ENCODE measurements at regions not wholly inside any gene's neighbourhood (a gene's known extent, or its start where the extent isn't known, plus 50 kb on each side); places are given as distances from the start of the nearest gene placed in this dataset.

DNA sequence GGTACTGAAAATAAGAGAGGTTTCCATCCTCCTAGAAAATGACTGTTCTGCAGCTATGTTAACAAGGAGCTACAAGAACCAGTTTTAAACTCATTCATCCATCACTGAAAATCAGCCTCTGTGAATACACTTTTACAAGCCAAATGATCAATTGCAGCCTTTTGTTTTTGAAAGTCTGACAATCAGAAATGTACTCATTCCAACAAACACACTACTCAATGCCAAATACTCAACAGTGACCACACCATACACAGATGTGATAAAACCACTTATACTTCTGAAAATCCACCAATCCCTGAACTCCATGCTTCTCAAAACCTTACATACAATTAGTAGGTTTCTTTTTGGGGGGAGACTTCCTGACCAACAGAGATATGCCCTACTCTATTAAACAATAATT, 663.9 kb upstream of the CHAC2 start:
- H3K9me3 ChIP-seq (ENCODE audit: control insufficient read depth, low read length) = no peaks in the 10 kb centered on the region
- no peak overlapping the region for H3K9ac ChIP-seq (ENCODE audit: low read length)
- H3K36me3 ChIP-seq (ENCODE audit: control insufficient read depth, insufficient read depth, low read length, severe bottlenecking) = no peaks in the 10 kb centered on the region
- no peak for DNase-seq (ENCODE audit: low read depth)
- no peak overlapping the region for H3K4me3 ChIP-seq (ENCODE audit: low read length)
- no peaks in the 10 kb centered on the region for H3K4me1 ChIP-seq (ENCODE audit: control insufficient read depth, insufficient read depth, low read length)
- no peaks in the 10 kb centered on the region for H3K27me3 ChIP-seq (replicated peaks; ENCODE audit: control insufficient read depth, insufficient read depth, low read length)

GRCh38 chr2:53098696-53099078, 668.9 kb upstream of the CHAC2 start:
- Histone ChIP-seq H3K9me3 (ENCODE audit: control insufficient read depth, low read length) (no peaks in the 10 kb centered on the region), H3K4me3 (ENCODE audit: low read length) (no peak overlapping the region), H3K36me3 (ENCODE audit: control insufficient read depth, insufficient read depth, low read length, severe bottlenecking) (no peaks in the 10 kb centered on the region), H3K4me1 (ENCODE audit: control insufficient read depth, insufficient read depth, low read length) (no peaks in the 10 kb centered on the region), H3K9ac (ENCODE audit: low read length) (no peak overlapping the region), H3K27me3 (replicated peaks; ENCODE audit: control insufficient read depth, insufficient read depth, low read length) (no peaks in the 10 kb centered on the region)
- no peak for DNase-seq (ENCODE audit: low read depth)

- no peaks in the 10 kb centered on the region for H3K36me3 ChIP-seq (ENCODE audit: control insufficient read depth, insufficient read depth, low read length, severe bottlenecking)
- H3K4me1 ChIP-seq (ENCODE audit: control insufficient read depth, insufficient read depth, low read length) = no peaks in the 10 kb centered on the region
- no peak overlapping the region for H3K4me3 ChIP-seq (ENCODE audit: low read length)
- no peak for DNase-seq (ENCODE audit: low read depth)
- H3K27me3 ChIP-seq (replicated peaks; ENCODE audit: control insufficient read depth, insufficient read depth, low read length) = no peaks in the 10 kb centered on the region
- no peak overlapping the region for H3K9ac ChIP-seq (ENCODE audit: low read length)
- H3K9me3 ChIP-seq (ENCODE audit: control insufficient read depth, low read length) = peaks cover 2% of the 10 kb centered on the region
Observed at GRCh38 chr2:53096351-53096750, 671.3 kb upstream of the CHAC2 start.

GRCh38 chr2:53095664-53096063, 671.9 kb upstream of the CHAC2 start:
- Histone ChIP-seq H3K9ac (ENCODE audit: low read length) (no peak overlapping the region), H3K4me3 (ENCODE audit: low read length) (no peak overlapping the region), H3K4me1 (ENCODE audit: control insufficient read depth, insufficient read depth, low read length) (no peaks in the 10 kb centered on the region), H3K9me3 (ENCODE audit: control insufficient read depth, low read length) (peaks cover 2% of the 10 kb centered on the region), H3K36me3 (ENCODE audit: control insufficient read depth, insufficient read depth, low read length, severe bottlenecking) (no peaks in the 10 kb centered on the region), H3K27me3 (replicated peaks; ENCODE audit: control insufficient read depth, insufficient read depth, low read length) (no peaks in the 10 kb centered on the region)
- no peak for DNase-seq (ENCODE audit: low read depth)

- Histone ChIP-seq H3K4me1 (ENCODE audit: control insufficient read depth, insufficient read depth, low read length) (no peaks in the 10 kb centered on the region), H3K36me3 (ENCODE audit: control insufficient read depth, insufficient read depth, low read length, severe bottlenecking) (no peaks in the 10 kb centered on the region), H3K9me3 (ENCODE audit: control insufficient read depth, low read length) (peaks cover 2% of the 10 kb centered on the region)
Observed at GRCh38 chr2:53095227-53095626, 672.4 kb upstream of the CHAC2 start.

DNA sequence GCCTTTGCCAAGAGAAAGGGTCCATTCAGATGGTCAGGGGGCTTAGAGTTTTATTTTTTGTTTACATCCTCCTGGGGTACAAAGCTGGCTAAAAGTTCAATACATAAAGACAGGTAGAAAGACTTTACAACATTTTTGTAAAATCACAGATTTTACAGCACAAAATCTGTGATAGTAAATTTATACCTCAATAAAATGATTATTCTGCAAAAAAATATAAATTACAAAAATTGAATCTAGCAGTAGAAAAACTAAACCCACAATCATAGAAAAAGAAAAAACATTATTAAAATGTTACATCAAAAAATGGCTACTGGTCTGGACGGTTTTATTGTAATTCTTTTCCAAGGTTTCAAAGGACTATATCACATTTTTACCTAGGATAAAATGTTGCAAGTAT, 674.2 kb upstream of the CHAC2 start:
- peaks cover 2% of the 10 kb centered on the region for H3K9me3 ChIP-seq (ENCODE audit: control insufficient read depth, low read length)
- no peaks in the 10 kb centered on the region for H3K36me3 ChIP-seq (ENCODE audit: control insufficient read depth, insufficient read depth, low read length, severe bottlenecking)
- no peak for DNase-seq (ENCODE audit: low read depth)
- no peak overlapping the region for H3K9ac ChIP-seq (ENCODE audit: low read length)
- no peaks in the 10 kb centered on the region for H3K27me3 ChIP-seq (replicated peaks; ENCODE audit: control insufficient read depth, insufficient read depth, low read length)
- no peaks in the 10 kb centered on the region for H3K4me1 ChIP-seq (ENCODE audit: control insufficient read depth, insufficient read depth, low read length)
- H3K4me3 ChIP-seq (ENCODE audit: low read length) = no peak overlapping the region

More at GRCh38 chr2:53095227-53095626, 672.4 kb upstream of the CHAC2 start:
- no peaks in the 10 kb centered on the region for H3K27me3 ChIP-seq (replicated peaks; ENCODE audit: control insufficient read depth, insufficient read depth, low read length)
- no peak overlapping the region for H3K9ac ChIP-seq (ENCODE audit: low read length)
- DNase-seq (ENCODE audit: low read depth) = no peak
- no peak overlapping the region for H3K4me3 ChIP-seq (ENCODE audit: low read length)

- H3K9me3 ChIP-seq (ENCODE audit: control insufficient read depth, low read length) = peaks cover 2% of the 10 kb centered on the region
- no peak overlapping the region for H3K4me3 ChIP-seq (ENCODE audit: low read length)
- H3K27me3 ChIP-seq (replicated peaks; ENCODE audit: control insufficient read depth, insufficient read depth, low read length) = no peaks in the 10 kb centered on the region
- no peak for DNase-seq (ENCODE audit: low read depth)
- H3K4me1 ChIP-seq (ENCODE audit: control insufficient read depth, insufficient read depth, low read length) = peaks cover 11% of the 10 kb centered on the region
- H3K9ac ChIP-seq (ENCODE audit: low read length) = no peak overlapping the region
- no peaks in the 10 kb centered on the region for H3K36me3 ChIP-seq (ENCODE audit: control insufficient read depth, insufficient read depth, low read length, severe bottlenecking)
Observed at GRCh38 chr2:53091183-53091582, 676.4 kb upstream of the CHAC2 start.

- Histone ChIP-seq H3K4me1 (ENCODE audit: control insufficient read depth, insufficient read depth, low read length) (peaks cover 11% of the 10 kb centered on the region), H3K36me3 (ENCODE audit: control insufficient read depth, insufficient read depth, low read length, severe bottlenecking) (no peaks in the 10 kb centered on the region), H3K27me3 (replicated peaks; ENCODE audit: control insufficient read depth, insufficient read depth, low read length) (no peaks in the 10 kb centered on the region), H3K9ac (ENCODE audit: low read length) (no peak overlapping the region), H3K9me3 (ENCODE audit: control insufficient read depth, low read length) (peaks cover 2% of the 10 kb centered on the region), H3K4me3 (ENCODE audit: low read length) (no peak overlapping the region)
- no peak for DNase-seq (ENCODE audit: low read depth)
Observed at GRCh38 chr2:53087874-53088461, 679.6 kb upstream of the CHAC2 start.

GRCh38 chr2:53087262-53087873, 680.2 kb upstream of the CHAC2 start:
- no peaks in the 10 kb centered on the region for H3K27me3 ChIP-seq (replicated peaks; ENCODE audit: control insufficient read depth, insufficient read depth, low read length)
- no peak overlapping the region for H3K4me3 ChIP-seq (ENCODE audit: low read length)
- H3K36me3 ChIP-seq (ENCODE audit: control insufficient read depth, insufficient read depth, low read length, severe bottlenecking) = no peaks in the 10 kb centered on the region
- DNase-seq (ENCODE audit: low read depth) = peak; percentile 68
- peaks cover 11% of the 10 kb centered on the region for H3K4me1 ChIP-seq (ENCODE audit: control insufficient read depth, insufficient read depth, low read length)
- H3K9ac ChIP-seq (ENCODE audit: low read length) = no peak overlapping the region
- H3K9me3 ChIP-seq (ENCODE audit: control insufficient read depth, low read length) = peaks cover 2% of the 10 kb centered on the region

- DNase-seq (ENCODE audit: low read depth) = no peak
- H3K4me3 ChIP-seq (ENCODE audit: low read length) = no peak overlapping the region
Observed at GRCh38 chr2:53077413-53077812, 690.2 kb upstream of the CHAC2 start.

DNA sequence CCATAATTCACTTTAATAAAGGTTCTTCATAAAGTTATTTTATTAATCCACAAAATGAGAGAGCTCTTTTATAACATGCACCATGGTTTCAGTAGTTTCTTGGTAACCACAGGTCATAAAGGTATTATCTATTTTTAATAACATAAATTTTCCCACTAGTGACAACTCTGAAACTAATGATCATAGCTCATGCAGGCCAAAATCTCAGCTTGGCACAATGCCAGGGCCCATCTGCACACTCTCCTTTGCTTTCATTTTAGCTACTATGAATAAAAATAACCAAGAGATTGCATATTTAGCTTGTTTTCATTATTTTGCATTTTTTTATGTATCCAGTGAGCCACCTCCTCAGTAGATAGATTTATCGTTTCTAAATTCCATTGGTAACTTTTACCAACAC, 691.8 kb upstream of the CHAC2 start:
- no peak for DNase-seq (ENCODE audit: low read depth)
- no peaks in the 10 kb centered on the region for H3K4me1 ChIP-seq (ENCODE audit: control insufficient read depth, insufficient read depth, low read length)
- H3K4me3 ChIP-seq (ENCODE audit: low read length) = no peak overlapping the region
- no peak overlapping the region for H3K9ac ChIP-seq (ENCODE audit: low read length)
- H3K27me3 ChIP-seq (replicated peaks; ENCODE audit: control insufficient read depth, insufficient read depth, low read length) = no peaks in the 10 kb centered on the region
- H3K36me3 ChIP-seq (ENCODE audit: control insufficient read depth, insufficient read depth, low read length, severe bottlenecking) = no peaks in the 10 kb centered on the region
- H3K9me3 ChIP-seq (ENCODE audit: control insufficient read depth, low read length) = no peaks in the 10 kb centered on the region

More at GRCh38 chr2:53077413-53077812, 690.2 kb upstream of the CHAC2 start:
- Histone ChIP-seq H3K9ac (ENCODE audit: low read length) (no peak overlapping the region), H3K27me3 (replicated peaks; ENCODE audit: control insufficient read depth, insufficient read depth, low read length) (no peaks in the 10 kb centered on the region), H3K4me1 (ENCODE audit: control insufficient read depth, insufficient read depth, low read length) (no peaks in the 10 kb centered on the region), H3K36me3 (ENCODE audit: control insufficient read depth, insufficient read depth, low read length, severe bottlenecking) (no peaks in the 10 kb centered on the region), H3K9me3 (ENCODE audit: control insufficient read depth, low read length) (peaks cover 3% of the 10 kb centered on the region)

DNA sequence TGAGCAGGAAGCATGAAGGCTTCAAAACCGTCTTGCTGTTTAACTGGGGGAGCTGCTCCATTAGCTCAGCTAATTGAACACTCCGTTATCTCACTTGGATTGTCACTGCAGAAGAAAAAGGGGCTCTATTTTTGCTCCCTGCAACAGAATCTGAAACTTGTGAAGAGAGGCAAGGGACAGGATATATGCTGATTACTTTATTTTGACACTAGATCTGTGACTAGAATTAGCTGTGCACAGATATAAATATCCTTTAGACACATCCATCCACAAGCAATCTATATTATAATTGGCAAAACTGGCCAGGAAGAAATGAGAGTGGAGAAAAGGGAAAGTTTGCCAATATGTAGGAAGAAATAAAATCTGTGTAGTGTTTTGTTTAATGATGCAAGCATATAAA, 700.1 kb upstream of the CHAC2 start:
- H3K27me3 ChIP-seq (replicated peaks; ENCODE audit: control insufficient read depth, insufficient read depth, low read length) = no peaks in the 10 kb centered on the region
- H3K36me3 ChIP-seq (ENCODE audit: control insufficient read depth, insufficient read depth, low read length, severe bottlenecking) = no peaks in the 10 kb centered on the region
- no peak overlapping the region for H3K4me3 ChIP-seq (ENCODE audit: low read length)
- H3K9me3 ChIP-seq (ENCODE audit: control insufficient read depth, low read length) = no peaks in the 10 kb centered on the region
- no peak overlapping the region for H3K9ac ChIP-seq (ENCODE audit: low read length)
- H3K4me1 ChIP-seq (ENCODE audit: control insufficient read depth, insufficient read depth, low read length) = no peaks in the 10 kb centered on the region
- no peak for DNase-seq (ENCODE audit: low read depth)
